HEK293T (cell line): ENCODE measurements at regions not wholly inside any gene's neighbourhood (a gene's known extent, or its start where the extent isn't known, plus 50 kb on each side); places are given as distances from the start of the nearest gene placed in this dataset.

ENCODE experiments used
- NFRKB ChIP-seq: fragments of 450-650 bp; IDR thresholded peaks from 2 replicates; pipeline ENCODE4 v1.6.1; 2016; ENCODE audit warnings: mild to moderate bottlenecking, moderate library complexity
- SP1 ChIP-seq: fragments of 450-650 bp; IDR thresholded peaks from 2 replicates; pipeline ENCODE4 v1.6.1; 2017

DNA sequence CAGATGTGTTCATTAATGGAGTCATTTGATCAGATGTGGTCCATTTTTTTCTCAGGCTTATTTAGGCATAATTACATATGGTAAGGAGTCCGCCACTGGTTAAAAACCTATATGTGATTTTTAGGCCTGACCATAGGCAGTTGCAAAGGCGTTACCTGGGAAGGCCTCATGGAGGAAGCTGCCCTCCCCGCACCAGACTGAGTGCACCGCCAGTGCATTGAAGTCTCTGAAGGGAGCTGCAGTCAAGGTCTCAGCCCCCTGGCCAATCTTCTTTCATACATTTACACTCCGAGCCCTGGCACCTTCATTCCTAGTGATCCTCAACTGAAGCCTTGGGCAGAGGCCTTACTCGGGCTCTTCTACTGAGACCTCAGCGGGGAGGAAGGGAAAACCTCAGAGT, 898.2 kb upstream of the AGA start:
- TF ChIP-seq SP1 (no peak), NFRKB (no peak)
